Neural cell (in vitro differentiated cells): ENCODE measurements at regions not wholly inside any gene's neighbourhood (a gene's known extent, or its start where the extent isn't known, plus 50 kb on each side); places are given as distances from the start of the nearest gene placed in this dataset.

Source experiments
- CTCF ChIP-seq: fragments of 450-650 bp; IDR thresholded peaks from 2 replicates; pipeline ENCODE4 v1.5.1; 2014; ENCODE audit warnings: antibody characterized with exemption, mild to moderate bottlenecking, moderate library complexity; ENCODE audit not compliant: poor library complexity, severe bottlenecking
- TF ChIP-seq, protein P1 (sequence below): IDR thresholded peaks from 2 replicates; pipeline ENCODE4 v1.6.1; 2012; ENCODE audit warnings: borderline replicate concordance

DNA sequence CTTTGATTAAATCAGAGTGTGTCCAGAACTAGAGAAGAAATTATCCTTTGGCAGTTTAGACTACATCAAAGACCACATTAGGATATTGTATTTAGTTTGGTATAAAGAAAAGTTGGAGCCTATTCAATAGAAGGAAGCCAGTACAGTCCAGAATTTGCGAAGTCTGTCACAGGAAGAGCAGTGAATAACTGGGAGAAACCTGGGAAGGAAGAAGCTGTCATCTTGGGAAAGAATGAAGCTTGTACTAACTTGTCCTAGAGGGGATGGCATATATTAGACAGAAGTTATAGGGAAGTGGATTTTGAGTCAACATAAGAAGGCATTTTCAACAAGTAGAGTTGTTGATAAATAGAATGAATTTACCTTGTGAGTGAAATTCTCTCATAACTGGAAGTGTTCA is 386.7 kb downstream of the LRIG3 start:
- TF ChIP-seq CTCF, result no peak
- TF ChIP-seq, protein P1, sequence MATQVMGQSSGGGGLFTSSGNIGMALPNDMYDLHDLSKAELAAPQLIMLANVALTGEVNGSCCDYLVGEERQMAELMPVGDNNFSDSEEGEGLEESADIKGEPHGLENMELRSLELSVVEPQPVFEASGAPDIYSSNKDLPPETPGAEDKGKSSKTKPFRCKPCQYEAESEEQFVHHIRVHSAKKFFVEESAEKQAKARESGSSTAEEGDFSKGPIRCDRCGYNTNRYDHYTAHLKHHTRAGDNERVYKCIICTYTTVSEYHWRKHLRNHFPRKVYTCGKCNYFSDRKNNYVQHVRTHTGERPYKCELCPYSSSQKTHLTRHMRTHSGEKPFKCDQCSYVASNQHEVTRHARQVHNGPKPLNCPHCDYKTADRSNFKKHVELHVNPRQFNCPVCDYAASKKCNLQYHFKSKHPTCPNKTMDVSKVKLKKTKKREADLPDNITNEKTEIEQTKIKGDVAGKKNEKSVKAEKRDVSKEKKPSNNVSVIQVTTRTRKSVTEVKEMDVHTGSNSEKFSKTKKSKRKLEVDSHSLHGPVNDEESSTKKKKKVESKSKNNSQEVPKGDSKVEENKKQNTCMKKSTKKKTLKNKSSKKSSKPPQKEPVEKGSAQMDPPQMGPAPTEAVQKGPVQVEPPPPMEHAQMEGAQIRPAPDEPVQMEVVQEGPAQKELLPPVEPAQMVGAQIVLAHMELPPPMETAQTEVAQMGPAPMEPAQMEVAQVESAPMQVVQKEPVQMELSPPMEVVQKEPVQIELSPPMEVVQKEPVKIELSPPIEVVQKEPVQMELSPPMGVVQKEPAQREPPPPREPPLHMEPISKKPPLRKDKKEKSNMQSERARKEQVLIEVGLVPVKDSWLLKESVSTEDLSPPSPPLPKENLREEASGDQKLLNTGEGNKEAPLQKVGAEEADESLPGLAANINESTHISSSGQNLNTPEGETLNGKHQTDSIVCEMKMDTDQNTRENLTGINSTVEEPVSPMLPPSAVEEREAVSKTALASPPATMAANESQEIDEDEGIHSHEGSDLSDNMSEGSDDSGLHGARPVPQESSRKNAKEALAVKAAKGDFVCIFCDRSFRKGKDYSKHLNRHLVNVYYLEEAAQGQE, result no peak
